K562 (cell line): ENCODE measurements at regions not wholly inside any gene's neighbourhood (a gene's known extent, or its start where the extent isn't known, plus 50 kb on each side); places are given as distances from the start of the nearest gene placed in this dataset.

Experiments used
- ATF3 ChIP-seq, 2 experiments: fragments of 450-650 bp in 1 of 2; sonication (generic) in 1 of 2; formaldehyde crosslinking in 1 of 2; IDR thresholded peaks in 1 of 2; conservative IDR thresholded peaks in 1 of 2; 2 replicates each; pipeline versions ENCODE4 v1.6.1 to v1.8.1; 2016 to 2023; ENCODE audit warnings: mild to moderate bottlenecking in 2 of 2, moderate library complexity in 2 of 2, inconsistent platforms in 1 of 2, missing genetic modification reagents in 1 of 2
- FOXJ3 ChIP-seq: sonication (generic); formaldehyde crosslinking; IDR thresholded peaks from 2 replicates; pipeline ENCODE4 v1.4.0; 2020; ENCODE audit warnings: mild to moderate bottlenecking, missing genetic modification reagents
- MAFF ChIP-seq: IDR thresholded peaks from 2 replicates; pipeline ENCODE4 v1.6.1; 2012; ENCODE audit warnings: low read length, improper control_type of control experiment
- MAFG ChIP-seq: fragments of 450-650 bp; conservative IDR thresholded peaks from 2 replicates; pipeline ENCODE4 v1.6.1; 2016; ENCODE audit warnings: missing genetic modification characterization, missing compliant biosample characterization
- MXI1 ChIP-seq: IDR thresholded peaks from 2 replicates; pipeline ENCODE4 v1.6.1; 2011; ENCODE audit warnings: low read depth, mild to moderate bottlenecking, improper control_type of control experiment, low read length
- POLR2AphosphoS5 ChIP-seq: IDR thresholded peaks from 2 replicates; pipeline ENCODE4 v1.6.1; 2011; ENCODE audit warnings: mild to moderate bottlenecking, low read depth, low read length, moderate library complexity; ENCODE audit not compliant: control insufficient read depth, insufficient read depth
- SMARCA5 ChIP-seq: fragments of 450-650 bp; IDR thresholded peaks from 2 replicates; pipeline ENCODE4 v1.6.1; 2016
- TBP ChIP-seq: optimal IDR thresholded peaks from 2 replicates; pipeline ENCODE3; 2011; ENCODE audit warnings: low read depth, low read length, improper control_type of control experiment
- ZBTB1 ChIP-seq: sonication (generic); formaldehyde crosslinking; IDR thresholded peaks from 2 replicates; pipeline ENCODE4 v1.8.1; 2023; ENCODE audit warnings: missing genetic modification reagents, low read depth, mild to moderate bottlenecking, borderline replicate concordance
- ZNF282 ChIP-seq: sonication (generic); formaldehyde crosslinking; IDR thresholded peaks from 2 replicates; pipeline ENCODE4 v1.8.1; 2023; ENCODE audit warnings: missing genetic modification reagents
- ZNF561 ChIP-seq: fragments of 450-650 bp; formaldehyde crosslinking; conservative IDR thresholded peaks from 2 replicates; pipeline ENCODE4 v1.4.0; 2020; ENCODE audit warnings: mild to moderate bottlenecking, moderate library complexity
- TF ChIP-seq, protein P1 (sequence below): sonication (generic); formaldehyde crosslinking; IDR thresholded peaks from 2 replicates; pipeline ENCODE4 v1.8.1; 2023; ENCODE audit warnings: mild to moderate bottlenecking, missing genetic modification reagents, moderate library complexity

DNA sequence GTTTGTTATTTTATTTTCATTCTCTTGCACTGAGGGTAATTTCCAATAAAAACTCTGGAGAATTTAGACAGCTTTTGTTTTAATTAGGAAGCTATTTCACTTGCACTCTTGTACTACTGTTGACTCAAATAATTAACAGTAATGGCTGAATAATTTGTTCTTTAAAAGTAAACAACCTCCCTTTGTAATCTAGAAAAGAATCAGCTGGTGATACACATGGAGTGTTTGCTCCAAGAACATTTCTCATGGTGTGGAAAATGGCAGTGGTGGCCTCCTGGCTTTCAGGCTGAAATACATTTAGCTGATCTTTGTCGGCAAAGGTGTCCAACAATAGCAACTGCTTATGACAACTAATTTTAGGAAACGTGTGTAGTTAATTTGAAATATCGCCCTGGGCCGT lies 129.4 kb downstream of the C9orf152 start:
- TF ChIP-seq ZBTB1 (CRISPR knock-in tag) (no peak), ZNF561 (CRISPR knock-in tag) (no peak), POLR2AphosphoS5 (no peak), TBP (no peak), MAFF (no peak), SMARCA5 (no peak), ATF3 (IDR thresholded peaks at IDR 0.05) (no peak), ATF3 (CRISPR knock-in tag; conservative IDR thresholded peaks at IDR 0.05) (no peak), ZNF282 (no peak), MAFG (no peak), MXI1 (no peak), FOXJ3 (no peak)
- TF ChIP-seq, protein P1, sequence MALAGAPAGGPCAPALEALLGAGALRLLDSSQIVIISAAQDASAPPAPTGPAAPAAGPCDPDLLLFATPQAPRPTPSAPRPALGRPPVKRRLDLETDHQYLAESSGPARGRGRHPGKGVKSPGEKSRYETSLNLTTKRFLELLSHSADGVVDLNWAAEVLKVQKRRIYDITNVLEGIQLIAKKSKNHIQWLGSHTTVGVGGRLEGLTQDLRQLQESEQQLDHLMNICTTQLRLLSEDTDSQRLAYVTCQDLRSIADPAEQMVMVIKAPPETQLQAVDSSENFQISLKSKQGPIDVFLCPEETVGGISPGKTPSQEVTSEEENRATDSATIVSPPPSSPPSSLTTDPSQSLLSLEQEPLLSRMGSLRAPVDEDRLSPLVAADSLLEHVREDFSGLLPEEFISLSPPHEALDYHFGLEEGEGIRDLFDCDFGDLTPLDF (CRISPR knock-in tag): no peak
